Fibroblast of the aortic adventitia (primary cell): ENCODE measurements at regions not wholly inside any gene's neighbourhood (a gene's known extent, or its start where the extent isn't known, plus 50 kb on each side); places are given as distances from the start of the nearest gene placed in this dataset. TPM values are rescaled to one million over a fixed set of nuclear protein-coding genes. Genes with fewer than 3 reads are reported as not detected.

ENCODE experiments used
- DNase-seq: peaks from one replicate; pipeline ENCODE4 v3.0.0-alpha.2; 2010; ENCODE audit warnings: low read depth
- H3K4me3 ChIP-seq: 2 replicates; pipeline ENCODE4 v1.5.1; 2011; ENCODE audit warnings: low read depth, mild to moderate bottlenecking, control low read depth, low read length, moderate library complexity
- CTCF ChIP-seq: IDR thresholded peaks from 2 replicates; pipeline ENCODE4 v1.5.1; 2011; ENCODE audit warnings: mild to moderate bottlenecking, low read length, control low read depth, inconsistent platforms; ENCODE audit not compliant: insufficient read depth
- small RNA-seq: library from RNA; depleted of rRNA; stranded (forward); fragments of <200 nt; gene quantifications from one replicate; pipeline ENCODE3, GENCODE V24; 2012

DNA sequence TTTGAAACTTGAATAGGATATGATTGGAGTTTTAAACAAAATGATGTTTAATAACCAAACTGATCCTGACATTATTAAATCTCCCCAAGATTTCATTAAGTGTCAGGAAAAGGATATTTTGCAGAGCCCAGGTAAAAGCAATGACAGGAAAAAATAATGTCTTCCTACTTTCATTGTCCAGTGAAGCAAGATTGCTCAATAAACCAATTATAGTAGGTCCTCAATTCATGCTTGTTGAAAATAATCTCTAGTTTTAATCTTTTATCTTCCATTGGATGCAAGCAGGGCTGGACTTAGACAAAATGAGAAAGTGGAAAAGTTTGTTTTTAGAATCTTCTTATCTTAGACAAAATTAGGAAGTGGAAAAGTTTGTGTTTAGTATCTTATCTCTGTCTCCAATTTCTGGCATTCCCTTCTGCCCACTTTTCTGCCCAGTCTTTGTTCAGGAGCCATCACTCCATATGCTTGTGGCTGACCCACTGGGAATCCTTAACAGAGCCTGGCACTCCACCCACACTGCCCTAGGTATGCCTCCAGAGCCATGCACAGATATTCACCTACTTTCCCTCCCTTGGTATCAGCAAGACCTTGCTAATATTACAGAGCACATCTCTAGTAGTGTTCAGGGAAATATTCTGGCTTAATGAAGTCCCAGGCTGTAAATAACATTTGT is 57.0 kb upstream of the CARMIL1 start:
- no peak for TF ChIP-seq CTCF
- H3K4me3 ChIP-seq, result no peak overlapping the region
- DNase-seq, result peak; percentile 20

DNA sequence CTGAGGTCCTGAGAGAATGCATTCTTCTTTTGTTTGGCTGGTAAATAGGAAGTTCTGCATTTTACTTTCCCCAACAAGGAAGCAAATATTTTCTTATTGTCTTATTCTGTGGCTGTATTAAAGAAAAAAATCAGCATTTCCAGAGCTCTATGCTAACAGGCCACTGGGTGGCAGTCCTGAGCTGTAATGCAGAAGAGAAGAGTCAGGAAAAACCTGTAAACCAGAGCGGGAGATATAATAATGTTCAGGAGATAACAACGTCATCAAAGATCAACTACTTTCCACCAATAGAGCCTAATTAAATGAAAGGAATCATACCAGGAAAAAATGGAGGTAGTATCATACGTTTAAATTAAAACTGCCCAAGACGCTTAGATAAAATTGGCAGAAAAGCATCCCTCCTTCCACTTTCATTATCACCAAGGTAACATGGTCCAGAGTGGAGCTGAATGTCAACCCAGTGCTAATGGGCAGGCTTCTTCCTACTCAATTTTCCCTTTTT is 55.6 kb upstream of the CARMIL1 start:
- TF ChIP-seq CTCF, result peak; percentile 86
- peak; percentile 86 for DNase-seq
- peak overlapping the region; percentile 57 for H3K4me3 ChIP-seq

GRCh38 chr6:25224242-25224641 is 54.9 kb upstream of the CARMIL1 start:
- TF ChIP-seq CTCF, result no peak
- H3K4me3 ChIP-seq, result no peak overlapping the region
- DNase-seq, result no peak

GRCh38 chr6:25227854-25228253 is 51.3 kb upstream of the CARMIL1 start:
- TF ChIP-seq CTCF, result no peak
- DNase-seq, result no peak
- H3K4me3 ChIP-seq, result no peak overlapping the region

Small RNA genes lying in the stretch of these regions (small RNA-seq; reads per million reads assigned to genes)
- not detected for gene RN7SL334P
